H1 (cell line): ENCODE measurements at regions not wholly inside any gene's neighbourhood (a gene's known extent, or its start where the extent isn't known, plus 50 kb on each side); places are given as distances from the start of the nearest gene placed in this dataset.

ENCODE experiments used
- CTCF ChIA-PET: fragments of 300-600 bp; sonication (Branson Sonifier 250); formaldehyde crosslinking; loops from one replicate; lab custom pipeline; 2021; ENCODE audit not compliant: partially characterized antibody; lab: Charles Lee
- POLR2A ChIA-PET: fragments of 300-600 bp; sonication (Branson Sonifier 250); formaldehyde crosslinking; loops from one replicate; lab custom pipeline; 2021; ENCODE audit warnings: inconsistent platforms; ENCODE audit not compliant: partially characterized antibody; lab: Charles Lee
- DNase-seq, 2 experiments: peaks; one replicate each; pipeline versions ENCODE4 v3.0.0 to v3.0.0-alpha.2; 2010 to 2022; ENCODE audit warnings: low spot score in 2 of 2, low read depth in 1 of 2, mixed read lengths in 1 of 2
- FAIRE-seq: peaks from 2 replicates; lab custom pipeline; 2011; peaks lifted over from hg19 to GRCh38; lab: Jason Lieb, UNC
- H2AFZ ChIP-seq: 2 replicates; pipeline ENCODE4 v1.8.1; 2012; ENCODE audit warnings: low read length, inconsistent platforms
- H2AK5ac ChIP-seq: 2 replicates; pipeline ENCODE4 v1.6.1; 2013; ENCODE audit warnings: low read depth, low read length
- H2BK120ac ChIP-seq: replicated peaks from 2 replicates; pipeline ENCODE3; 2013; ENCODE audit warnings: low read depth, low read length, inconsistent platforms
- H2BK12ac ChIP-seq: 2 replicates; pipeline ENCODE4 v1.6.1; 2013; ENCODE audit warnings: low read depth, low read length
- H2BK15ac ChIP-seq: 2 replicates; pipeline ENCODE4 v1.6.1; 2013; ENCODE audit warnings: low read length
- H2BK20ac ChIP-seq: 2 replicates; pipeline ENCODE4 v1.6.1; 2013; ENCODE audit warnings: low read length
- H2BK5ac ChIP-seq: 2 replicates; pipeline ENCODE4 v1.6.1; 2013; ENCODE audit warnings: low read depth, low read length
- H3K14ac ChIP-seq: 2 replicates; pipeline ENCODE4 v1.6.1; 2013; ENCODE audit warnings: inconsistent platforms; ENCODE audit not compliant: insufficient read length
- H3K18ac ChIP-seq: 2 replicates; pipeline ENCODE4 v1.6.1; 2013; ENCODE audit warnings: low read length; ENCODE audit errors: extremely low read depth
- H3K23ac ChIP-seq: 2 replicates; pipeline ENCODE4 v1.6.1; 2013; ENCODE audit warnings: inconsistent platforms; ENCODE audit not compliant: insufficient read length
- H3K23me2 ChIP-seq: 2 replicates; pipeline ENCODE4 v1.6.1; 2013; ENCODE audit warnings: low read depth, low read length
- H3K27ac ChIP-seq: 2 replicates; pipeline ENCODE4 v1.6.1; 2011; ENCODE audit warnings: low read depth, low read length, inconsistent platforms
- H3K27me3 ChIP-seq, 4 experiments: replicated peaks in 1 of 4; 1 replicate in 1 of 4; 2 replicates in 3 of 4; pipeline versions ENCODE4 v1.6.1 to v1.8.1; 2011 to 2013; ENCODE audit warnings: low read length in 3 of 4, mild to moderate bottlenecking in 3 of 4, inconsistent platforms in 2 of 4, mixed read lengths in 2 of 4, moderate library complexity in 1 of 4; ENCODE audit not compliant: control insufficient read depth in 3 of 4, insufficient read depth in 3 of 4; ENCODE audit errors: extremely low read depth in 1 of 4
- H3K36me3 ChIP-seq, 4 experiments: 2 replicates each; pipeline versions ENCODE4 v1.6.1 to v1.8.1; 2011 to 2013; ENCODE audit warnings: mild to moderate bottlenecking in 4 of 4, low read length in 3 of 4, moderate library complexity in 2 of 4, control low read depth in 1 of 4, inconsistent platforms in 1 of 4; ENCODE audit not compliant: insufficient read depth in 4 of 4, control insufficient read depth in 2 of 4
- H3K4ac ChIP-seq: replicated peaks from 2 replicates; pipeline ENCODE3; 2013; ENCODE audit warnings: low read length, low read depth, mixed read lengths, inconsistent platforms; ENCODE audit not compliant: insufficient read length
- H3K4me1 ChIP-seq, 4 experiments: replicated peaks in 1 of 4; 1 replicate in 1 of 4; 2 replicates in 3 of 4; pipeline versions ENCODE4 v1.6.1 to v1.8.1; 2011 to 2013; ENCODE audit warnings: low read length in 3 of 4, inconsistent platforms in 2 of 4, mixed read lengths in 1 of 4; ENCODE audit not compliant: insufficient read depth in 4 of 4, control insufficient read depth in 3 of 4
- H3K4me2 ChIP-seq, 2 experiments: 2 replicates each; pipeline versions ENCODE4 v1.6.1 to v1.8.1; 2011 to 2013; ENCODE audit warnings: low read depth in 2 of 2, low read length in 2 of 2, control low read depth in 1 of 2, inconsistent platforms in 1 of 2, mild to moderate bottlenecking in 1 of 2; ENCODE audit not compliant: insufficient read depth in 1 of 2
- H3K4me3 ChIP-seq, 4 experiments: fragments of 200-600, 300-600 bp in 1 of 4; sonication (generic), shearing (Covaris generic), sonication (Bioruptor Twin) in 1 of 4; 2 replicates each; pipeline versions ENCODE4 v1.5.1 to v1.8.1; 2011 to 2016; ENCODE audit warnings: low read length in 4 of 4, low read depth in 3 of 4, control low read depth in 2 of 4, inconsistent platforms in 2 of 4, mild to moderate bottlenecking in 2 of 4, mixed read lengths in 1 of 4, moderate library complexity in 1 of 4; ENCODE audit not compliant: insufficient read depth in 2 of 4; ENCODE audit errors: extremely low read depth in 1 of 4
- H3K56ac ChIP-seq: replicated peaks from 2 replicates; pipeline ENCODE3; 2013; ENCODE audit warnings: low read depth, mild to moderate bottlenecking, mixed read lengths, low read length, inconsistent platforms; ENCODE audit not compliant: insufficient read length
- H3K79me1 ChIP-seq: 2 replicates; pipeline ENCODE4 v1.6.1; 2013; ENCODE audit warnings: low read depth, low read length, control low read depth
- H3K79me2 ChIP-seq, 2 experiments: 2 replicates each; pipeline versions ENCODE4 v1.6.1 to v1.8.1; 2012 to 2013; ENCODE audit warnings: low read length in 2 of 2, mild to moderate bottlenecking in 2 of 2, inconsistent platforms in 1 of 2; ENCODE audit not compliant: insufficient read depth in 2 of 2, control insufficient read depth in 1 of 2
- H3K9ac ChIP-seq, 4 experiments: replicated peaks in 1 of 4; 1 replicate in 1 of 4; 2 replicates in 3 of 4; pipeline versions ENCODE4 v1.6.1 to v1.8.1; 2011 to 2013; ENCODE audit warnings: low read depth in 3 of 4, low read length in 3 of 4, control low read depth in 2 of 4, mild to moderate bottlenecking in 2 of 4, moderate library complexity in 2 of 4, inconsistent platforms in 1 of 4; ENCODE audit errors: extremely low read depth in 1 of 4
- H3K9me3 ChIP-seq, 2 experiments: 2 replicates each; pipeline versions ENCODE4 v1.6.1 to v1.8.1; 2012 to 2013; ENCODE audit warnings: mild to moderate bottlenecking in 2 of 2, moderate library complexity in 2 of 2, control low read depth in 1 of 2, inconsistent platforms in 1 of 2, low read depth in 1 of 2, low read length in 1 of 2, mixed read lengths in 1 of 2; ENCODE audit not compliant: insufficient read depth in 2 of 2
- H4K20me1 ChIP-seq, 2 experiments: replicated peaks in 1 of 2; 2 replicates each; pipeline versions ENCODE3 to v1.8.1; 2011 to 2013; ENCODE audit warnings: inconsistent platforms in 2 of 2, low read length in 2 of 2, mild to moderate bottlenecking in 1 of 2; ENCODE audit not compliant: insufficient read depth in 2 of 2, control insufficient read depth in 1 of 2
- H4K5ac ChIP-seq: 2 replicates; pipeline ENCODE4 v1.6.1; 2013; ENCODE audit warnings: low read length, low read depth, mixed read lengths, inconsistent platforms; ENCODE audit not compliant: insufficient read length
- H4K8ac ChIP-seq: 2 replicates; pipeline ENCODE4 v1.8.0; 2013; ENCODE audit warnings: mild to moderate bottlenecking, moderate library complexity, low read length, inconsistent platforms; ENCODE audit not compliant: insufficient read depth; ENCODE audit errors: extremely low read depth
- H4K91ac ChIP-seq: replicated peaks from 2 replicates; pipeline ENCODE3; 2013; ENCODE audit warnings: low read length, mixed read lengths, inconsistent platforms; ENCODE audit not compliant: insufficient read length
- BRCA1 ChIP-seq: IDR thresholded peaks from 2 replicates; pipeline ENCODE4 v1.6.1; 2012; ENCODE audit warnings: low read depth, low read length, improper control_type of control experiment
- FOSL1 ChIP-seq: IDR thresholded peaks from 2 replicates; pipeline ENCODE4 v1.6.1; 2011; ENCODE audit warnings: mild to moderate bottlenecking, low read depth, low read length, moderate library complexity; ENCODE audit not compliant: insufficient read depth
- GABPA ChIP-seq: IDR thresholded peaks from 2 replicates; pipeline ENCODE4 v1.6.1; 2011; ENCODE audit warnings: mild to moderate bottlenecking, low read length, moderate library complexity, borderline replicate concordance; ENCODE audit not compliant: insufficient read depth
- GTF2F1 ChIP-seq: IDR thresholded peaks from 2 replicates; pipeline ENCODE4 v1.6.1; 2012; ENCODE audit warnings: low read depth, low read length, improper control_type of control experiment, borderline replicate concordance
- HDAC6 ChIP-seq: IDR thresholded peaks from one replicate; pipeline ENCODE4 v1.7.1; 2012; ENCODE audit warnings: low read depth, mild to moderate bottlenecking, inconsistent platforms, low read length, moderate library complexity
- JUN ChIP-seq: IDR thresholded peaks from 2 replicates; pipeline ENCODE4 v1.6.1; 2011; ENCODE audit warnings: low read depth, mild to moderate bottlenecking, improper control_type of control experiment, low read length
- SIX5 ChIP-seq: IDR thresholded peaks from 2 replicates; pipeline ENCODE4 v1.6.1; 2011; ENCODE audit warnings: mild to moderate bottlenecking, low read depth, low read length
- SP2 ChIP-seq: IDR thresholded peaks from 2 replicates; pipeline ENCODE4 v1.6.1; 2012; ENCODE audit warnings: mild to moderate bottlenecking, low read length, inconsistent platforms
- SP4 ChIP-seq: IDR thresholded peaks from 2 replicates; pipeline ENCODE4 v1.6.1; 2012; ENCODE audit warnings: low read length, inconsistent platforms
- SUZ12 ChIP-seq: fragments of 200-600 bp; sonication (generic); IDR thresholded peaks from 2 replicates; pipeline ENCODE4 v1.6.1; 2012; ENCODE audit warnings: mild to moderate bottlenecking, inconsistent platforms, low read length, moderate library complexity, mixed read lengths
- ZNF274 ChIP-seq: IDR thresholded peaks from 2 replicates; pipeline ENCODE4 v1.7.0; 2012; ENCODE audit warnings: low read length, borderline replicate concordance; ENCODE audit errors: extremely low read depth
- WGBS, 2 experiments: shearing (Covaris generic) in 1 of 2; methylation state at CpG; one replicate each; pipeline versions ENCODE4 v1.1.6 to v1.1.7; 2013 to 2015; ENCODE audit warnings: low lambda C conversion rate in 2 of 2, mixed read lengths in 2 of 2, inconsistent platforms in 1 of 2, low coverage in 1 of 2, missing lambda C conversion rate in 1 of 2; ENCODE audit not compliant: insufficient replicate concordance in 2 of 2, insufficient coverage in 1 of 2, insufficient read length in 1 of 2; ENCODE audit errors: extremely low coverage in 1 of 2, missing lambda C conversion rate in 1 of 2; 5-methylcytosine and 5-hydroxymethylcytosine counted together
- TF ChIP-seq, protein P1 (sequence below): IDR thresholded peaks from 2 replicates; pipeline ENCODE4 v1.6.1; 2011; ENCODE audit warnings: low read length, improper control_type of control experiment

DNA sequence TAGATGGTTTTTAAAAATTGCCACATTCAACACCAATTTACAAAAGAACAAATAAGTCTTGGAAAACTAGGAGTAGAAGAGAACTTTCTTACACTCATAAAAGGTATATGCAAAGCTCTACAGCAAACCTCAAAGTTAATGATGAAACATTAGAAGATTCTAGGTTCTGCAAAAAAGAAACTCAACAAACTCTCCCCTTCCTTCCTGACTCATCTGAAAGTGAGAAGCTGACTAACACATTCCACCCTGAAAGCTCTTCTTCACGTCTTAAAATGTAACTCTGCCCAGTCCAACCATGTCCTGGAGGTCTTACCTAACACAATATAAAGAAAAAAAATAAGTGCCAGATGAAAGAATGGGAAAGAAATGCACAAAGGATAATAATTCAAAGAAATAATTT is 218.9 kb upstream of the ISX start:
- Histone ChIP-seq H3K36me3 (peaks cover 0 to 12% (median 1%) of the 10 kb centered on the region in 4 experiments; a peak in 3 of 8 replicates), H3K27ac (no peak overlapping the region), H2BK15ac (no peak overlapping the region), H2BK12ac (no peak overlapping the region), H3K4ac (no peak overlapping the region), H3K18ac (no peak overlapping the region), H3K23ac (no peak overlapping the region), H3K27me3 (no peaks in the 10 kb centered on the region), H3K9me3 (peaks cover 12 to 15% of the 10 kb centered on the region in 2 experiments), H3K4me1 (peaks cover 0 to 5% (median 2%) of the 10 kb centered on the region in 4 experiments; a peak in 3 of 7 replicates), H2AK5ac (no peak overlapping the region), H3K4me3 (no peak overlapping the region), H4K91ac (no peak overlapping the region), H4K8ac (no peak overlapping the region), H3K56ac (no peak overlapping the region), H4K20me1 (no peaks in the 10 kb centered on the region), H3K23me2 (peaks cover 1% of the 10 kb centered on the region; the same call in 1 of the 2 replicates), H3K79me2 (no peaks in the 10 kb centered on the region), H4K5ac (no peak overlapping the region), H2BK20ac (no peak overlapping the region), H3K14ac (no peak overlapping the region), H2BK5ac (no peak overlapping the region), H2BK120ac (no peak overlapping the region), H3K79me1 (no peaks in the 10 kb centered on the region), H2AFZ (no peak overlapping the region), H3K4me2 (no peak overlapping the region), H3K9ac (no peak overlapping the region)
- 92% methylated on average over 1 of the region's 1 CpG; no CpG with 5 or more reads in 1 of the 2 experiments for WGBS, 2 experiments
- CTCF ChIA-PET: interaction anchor here (1.2 to 1.5 kb wide), 2 partner anchors 9 to 153 kb away, joined by 3 read pairs; no protein-coding TSS in a partner anchor
- POLR2A ChIA-PET: interaction anchor here (0.6 kb wide), 1 partner anchor 1433 kb away, joined by 3 read pairs; no protein-coding TSS in a partner anchor
- DNase-seq (no peak), FAIRE-seq (no peak)
- no peak for TF ChIP-seq SP4
- no peak for TF ChIP-seq SIX5
- TF ChIP-seq SP2: no peak
- TF ChIP-seq SUZ12: no peak
- TF ChIP-seq FOSL1: no peak
- TF ChIP-seq JUN: no peak
- TF ChIP-seq, protein P1, sequence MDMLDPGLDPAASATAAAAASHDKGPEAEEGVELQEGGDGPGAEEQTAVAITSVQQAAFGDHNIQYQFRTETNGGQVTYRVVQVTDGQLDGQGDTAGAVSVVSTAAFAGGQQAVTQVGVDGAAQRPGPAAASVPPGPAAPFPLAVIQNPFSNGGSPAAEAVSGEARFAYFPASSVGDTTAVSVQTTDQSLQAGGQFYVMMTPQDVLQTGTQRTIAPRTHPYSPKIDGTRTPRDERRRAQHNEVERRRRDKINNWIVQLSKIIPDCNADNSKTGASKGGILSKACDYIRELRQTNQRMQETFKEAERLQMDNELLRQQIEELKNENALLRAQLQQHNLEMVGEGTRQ: no peak
- no peak for TF ChIP-seq BRCA1
- TF ChIP-seq GTF2F1: no peak
- no peak for TF ChIP-seq GABPA
- no peak for TF ChIP-seq HDAC6
- TF ChIP-seq ZNF274: no peak
